Tongue (tissue), 1 donor: ENCODE measurements at regions not wholly inside any gene's neighbourhood (a gene's known extent, or its start where the extent isn't known, plus 50 kb on each side); places are given as distances from the start of the nearest gene placed in this dataset.
"Not testable (repeated sequence)": the region's sequence is repeated elsewhere in the genome, so short reads cannot be mapped to it uniquely, and the experiment has no call there.

Experiments
- DNase-seq: peaks from one replicate; pipeline ENCODE4 v3.0.0-alpha.2; 2015

- DNase-seq, result no peak
These were observed 95.8 kb upstream of the SCAF8 start for GRCh38 chr6:154637392-154637791.

DNA sequence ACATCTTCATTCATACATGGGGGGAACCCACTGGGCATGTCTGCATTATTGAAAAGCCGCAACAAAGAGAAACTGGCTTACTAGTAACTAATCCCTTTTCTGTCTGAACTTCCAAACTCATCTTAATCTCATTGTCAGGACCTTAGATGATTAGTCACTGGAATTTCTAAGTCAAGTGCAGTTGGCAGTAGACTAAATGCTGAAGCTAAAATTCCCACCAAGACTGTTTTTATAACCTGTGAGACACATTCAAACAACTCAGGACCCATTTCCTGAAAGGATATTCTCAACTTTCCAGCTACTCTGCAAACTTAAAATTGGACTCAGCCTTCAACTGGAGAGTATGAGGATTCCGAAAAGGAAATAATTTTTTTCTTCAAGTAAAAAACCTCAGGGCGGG, 94.8 kb upstream of the SCAF8 start:
- no peak for DNase-seq

GRCh38 chr6:154639196-154639595, 94.0 kb upstream of the SCAF8 start:
- not testable (repeated sequence) for DNase-seq

DNA sequence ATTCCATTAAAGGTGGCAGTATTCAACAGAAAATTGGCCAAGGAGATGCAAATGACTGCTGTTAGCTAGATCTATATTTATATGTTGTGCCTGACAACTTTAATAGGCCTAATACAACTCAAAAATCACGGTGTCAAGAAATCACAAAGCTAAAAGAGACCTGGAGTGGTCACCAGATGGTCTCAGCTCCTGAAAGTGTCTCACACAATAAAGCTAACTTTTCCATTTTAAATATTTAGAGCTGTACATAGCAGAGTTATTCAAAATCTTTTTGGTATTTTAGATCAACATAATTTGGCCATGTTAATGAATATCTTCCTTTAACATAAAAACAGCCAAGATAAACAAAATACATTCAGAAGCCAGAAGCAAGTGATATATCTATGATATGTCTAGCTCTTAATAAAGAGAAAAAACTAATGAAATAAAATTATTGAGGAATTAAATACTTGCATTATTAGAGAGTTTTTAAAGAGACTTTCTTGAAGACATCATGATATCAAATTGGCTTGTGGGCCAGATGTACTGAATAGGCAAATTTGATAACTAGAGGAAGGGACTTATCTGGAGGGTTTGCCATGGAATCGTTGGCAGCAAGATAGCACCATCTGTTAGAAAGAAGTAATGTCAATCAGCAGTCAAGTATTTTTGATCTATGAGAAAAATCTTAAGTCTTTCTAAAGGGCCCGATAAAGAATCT, 84.9 kb upstream of the SCAF8 start:
- DNase-seq, result no peak

DNA sequence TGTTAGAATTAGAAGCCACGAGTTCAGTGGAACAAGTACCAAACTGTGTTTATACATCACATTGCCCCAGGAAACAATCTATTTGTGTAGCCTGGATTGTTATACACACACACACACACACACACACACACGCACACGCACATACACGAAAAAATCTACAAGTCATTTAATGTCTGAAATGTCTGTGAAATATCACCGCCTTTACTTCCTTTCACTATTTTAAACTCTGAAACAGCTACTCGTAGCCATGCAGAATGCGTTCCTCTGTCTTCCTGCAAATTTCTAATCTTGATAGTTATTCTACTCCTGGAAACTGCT, 84.4 kb upstream of the SCAF8 start:
- DNase-seq, result no peak

GRCh38 chr6:154649721-154650120, 83.5 kb upstream of the SCAF8 start:
- peak; percentile 24 for DNase-seq

GRCh38 chr6:154650351-154650750, 82.9 kb upstream of the SCAF8 start:
- DNase-seq, result no peak

DNA sequence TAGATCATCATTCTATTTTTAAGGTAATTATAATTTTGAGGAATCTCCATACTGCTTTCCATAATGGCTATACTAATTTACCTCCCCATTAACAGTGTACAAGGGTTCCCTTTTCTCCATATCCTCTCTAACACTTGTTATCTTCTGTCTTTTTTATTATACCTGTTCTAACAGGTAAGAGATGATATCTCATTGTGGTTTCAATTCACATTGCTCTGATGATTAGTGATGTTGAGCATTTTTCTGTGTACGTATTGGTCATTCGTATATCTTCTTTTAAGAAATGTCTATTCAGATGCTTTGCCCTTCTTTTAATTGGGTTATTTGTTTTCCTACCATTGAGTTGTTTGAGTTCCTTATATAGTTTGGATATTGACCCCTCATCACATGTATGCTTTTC, 81.6 kb upstream of the SCAF8 start:
- no peak for DNase-seq

GRCh38 chr6:154653385-154653784, 79.8 kb upstream of the SCAF8 start:
- DNase-seq, result peak; percentile 38

DNA sequence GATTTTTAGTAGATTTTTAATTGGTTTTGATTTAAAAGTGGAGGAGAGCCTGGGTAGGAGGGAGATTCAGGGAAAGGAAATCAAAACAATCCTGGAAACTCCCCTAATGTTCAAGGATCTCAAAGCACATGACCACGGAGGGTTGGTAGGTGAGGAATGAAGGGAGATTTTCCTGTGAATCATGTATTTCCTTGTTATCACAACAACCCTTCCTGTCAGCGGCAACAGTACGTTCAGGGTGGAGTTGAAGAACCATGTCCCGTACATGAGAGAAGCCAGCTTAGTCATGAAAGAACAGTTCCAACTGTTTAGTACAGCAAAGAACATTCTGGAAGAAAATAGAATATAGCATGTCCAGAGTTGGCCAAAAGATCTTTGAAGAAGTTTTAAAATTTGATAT, 79.4 kb upstream of the SCAF8 start:
- peak; percentile 40 for DNase-seq

DNA sequence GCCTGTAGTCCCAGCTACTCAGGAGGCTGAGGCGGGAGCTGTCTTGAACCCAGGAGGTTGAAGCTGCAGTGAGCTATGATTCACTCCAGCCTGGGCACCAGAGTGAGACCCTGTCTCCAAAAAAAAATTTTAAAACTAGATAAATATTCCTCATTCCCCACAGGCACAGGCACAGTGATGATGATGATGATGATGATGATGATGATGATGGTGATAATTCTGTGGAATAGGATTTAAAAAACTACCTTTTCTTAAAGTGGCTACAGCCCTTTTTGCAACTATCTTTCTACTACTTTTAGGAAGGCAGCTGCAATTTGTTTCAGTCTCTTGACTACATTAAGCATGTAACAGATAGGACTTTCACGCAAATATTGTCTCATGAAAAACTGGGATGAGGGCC, 76.6 kb upstream of the SCAF8 start:
- no peak for DNase-seq

GRCh38 chr6:154661768-154662167, 71.4 kb upstream of the SCAF8 start:
- DNase-seq, result no peak

GRCh38 chr6:154664287-154664686, 68.9 kb upstream of the SCAF8 start:
- no peak for DNase-seq

DNA sequence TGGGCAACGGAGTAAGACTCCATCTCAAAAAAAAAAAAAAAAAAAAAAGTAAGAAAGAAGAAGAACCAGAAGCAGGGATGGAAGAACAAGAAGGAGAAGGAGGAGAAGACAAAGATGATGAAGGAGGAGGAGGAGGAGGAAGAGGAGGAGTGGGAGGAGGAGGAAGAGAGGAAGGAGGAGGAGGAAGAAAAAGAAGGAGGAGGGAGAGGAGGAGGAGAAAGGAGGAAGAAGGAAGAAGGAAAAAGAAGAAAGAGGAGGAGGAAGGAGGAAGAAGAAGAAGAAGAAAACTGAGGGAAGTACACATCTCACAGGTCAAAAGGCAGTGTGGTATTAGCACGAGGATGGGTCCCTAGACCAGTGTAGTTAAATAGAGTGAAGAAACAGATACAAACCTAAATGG, 65.1 kb upstream of the SCAF8 start:
- DNase-seq, result no peak

- DNase-seq, result no peak
These were observed 61.1 kb upstream of the SCAF8 start for GRCh38 chr6:154672086-154672485.

- no peak for DNase-seq
These were observed 59.3 kb upstream of the SCAF8 start for GRCh38 chr6:154673919-154674318.

- peak; percentile 97 for DNase-seq
These were observed 57.6 kb upstream of the SCAF8 start for GRCh38 chr6:154675602-154676088.

DNA sequence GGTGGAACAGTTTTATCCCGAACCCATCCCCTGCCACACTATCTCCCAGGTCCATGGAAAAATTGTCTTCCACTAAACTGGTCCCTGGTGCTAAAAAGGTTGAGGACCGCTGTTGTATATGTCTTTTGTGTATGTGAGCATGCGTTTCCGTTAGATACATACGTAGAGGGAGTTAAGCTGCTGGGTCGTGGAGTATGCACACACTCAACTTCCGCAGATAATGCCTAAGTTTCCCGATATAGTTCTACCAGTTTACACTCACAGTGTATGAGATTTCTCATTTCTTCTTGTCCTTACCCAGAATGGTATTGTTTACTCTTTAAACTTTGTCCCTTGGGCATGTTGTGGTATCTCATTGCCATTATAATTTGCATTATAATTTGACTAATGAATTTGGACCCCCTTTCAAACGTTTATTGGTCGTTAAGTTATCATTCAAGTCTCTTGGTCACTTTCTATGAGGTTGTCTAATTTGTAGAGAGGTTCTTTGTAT, 50.5 kb upstream of the SCAF8 start:
- no peak for DNase-seq
